ENCODE measurements at regions not wholly inside any gene's neighbourhood (a gene's known extent, or its start where the extent isn't known, plus 50 kb on each side); places are given as distances from the start of the nearest gene placed in this dataset.
"Not testable (repeated sequence)": the region's sequence is repeated elsewhere in the genome, so short reads cannot be mapped to it uniquely, and the experiment has no call there.

- H3K18ac ChIP-seq (ENCODE audit: extremely low read depth, low read length); H3K4me1 ChIP-seq (replicated peaks in 1 of 4; ENCODE audit: control insufficient read depth in 3 of 4, insufficient read depth in 4 of 4, low read length in 3 of 4); H2BK5ac ChIP-seq (ENCODE audit: low read depth, low read length); H3K79me2 ChIP-seq (ENCODE audit: control insufficient read depth in 1 of 2, insufficient read depth in 2 of 2, low read length in 2 of 2); H3K4me2 ChIP-seq (ENCODE audit: insufficient read depth in 1 of 2, low read depth in 2 of 2, low read length in 2 of 2); H4K20me1 ChIP-seq (replicated peaks in 1 of 2; ENCODE audit: control insufficient read depth in 1 of 2, insufficient read depth in 2 of 2, low read length in 2 of 2); FAIRE-seq; H3K27ac ChIP-seq (ENCODE audit: low read depth, low read length); H4K91ac ChIP-seq (replicated peaks; ENCODE audit: insufficient read length, low read length); H2BK12ac ChIP-seq (ENCODE audit: low read depth, low read length); H3K4ac ChIP-seq (replicated peaks; ENCODE audit: insufficient read length, low read depth, low read length); H3K79me1 ChIP-seq (ENCODE audit: low read depth, low read length); H4K5ac ChIP-seq (ENCODE audit: insufficient read length, low read depth, low read length); H2BK120ac ChIP-seq (replicated peaks; ENCODE audit: low read depth, low read length); H3K4me3 ChIP-seq (ENCODE audit: extremely low read depth in 1 of 4, insufficient read depth in 2 of 4, low read depth in 3 of 4, low read length in 4 of 4); H2BK15ac ChIP-seq (ENCODE audit: low read length); H2BK20ac ChIP-seq (ENCODE audit: low read length); H2AK5ac ChIP-seq (ENCODE audit: low read depth, low read length); H4K8ac ChIP-seq (ENCODE audit: extremely low read depth, insufficient read depth, low read length); H3K23me2 ChIP-seq (ENCODE audit: low read depth, low read length); POLR2A ChIA-PET (ENCODE audit: partially characterized antibody); H3K27me3 ChIP-seq (replicated peaks in 1 of 4; ENCODE audit: control insufficient read depth in 3 of 4, extremely low read depth in 1 of 4, insufficient read depth in 3 of 4, low read length in 3 of 4); H3K56ac ChIP-seq (replicated peaks; ENCODE audit: insufficient read length, low read depth, low read length); DNase-seq (ENCODE audit: low read depth in 1 of 2, low spot score in 2 of 2); H3K36me3 ChIP-seq (ENCODE audit: control insufficient read depth in 2 of 4, insufficient read depth in 4 of 4, low read length in 3 of 4); CTCF ChIA-PET (ENCODE audit: partially characterized antibody); H3K9me3 ChIP-seq (ENCODE audit: insufficient read depth in 2 of 2, low read depth in 1 of 2, low read length in 1 of 2); H3K23ac ChIP-seq (ENCODE audit: insufficient read length); H3K9ac ChIP-seq (replicated peaks in 1 of 4; ENCODE audit: extremely low read depth in 1 of 4, low read depth in 3 of 4, low read length in 3 of 4); H3K14ac ChIP-seq (ENCODE audit: insufficient read length); H2AFZ ChIP-seq (ENCODE audit: low read length): not testable (repeated sequence)
- WGBS, 2 experiments (ENCODE audit: extremely low coverage in 1 of 2, insufficient coverage in 1 of 2, insufficient read length in 1 of 2, insufficient replicate concordance in 2 of 2, low coverage in 1 of 2, low lambda C conversion rate in 2 of 2, missing lambda C conversion rate in 1 of 2), result no CpG with 5 or more reads among the region's 15 CpGs
Observed at GRCh38 chr9:42568530-42568929, 385.1 kb downstream of the SPATA31A6 start.

- H4K8ac ChIP-seq (ENCODE audit: extremely low read depth, insufficient read depth, low read length); H3K27ac ChIP-seq (ENCODE audit: low read depth, low read length); H3K4me1 ChIP-seq (replicated peaks in 1 of 4; ENCODE audit: control insufficient read depth in 3 of 4, insufficient read depth in 4 of 4, low read length in 3 of 4); H4K20me1 ChIP-seq (replicated peaks in 1 of 2; ENCODE audit: control insufficient read depth in 1 of 2, insufficient read depth in 2 of 2, low read length in 2 of 2); H3K23me2 ChIP-seq (ENCODE audit: low read depth, low read length); H3K27me3 ChIP-seq (replicated peaks in 1 of 4; ENCODE audit: control insufficient read depth in 3 of 4, extremely low read depth in 1 of 4, insufficient read depth in 3 of 4, low read length in 3 of 4); H4K5ac ChIP-seq (ENCODE audit: insufficient read length, low read depth, low read length); H3K79me1 ChIP-seq (ENCODE audit: low read depth, low read length); H3K4ac ChIP-seq (replicated peaks; ENCODE audit: insufficient read length, low read depth, low read length); H2AFZ ChIP-seq (ENCODE audit: low read length); H3K4me3 ChIP-seq (ENCODE audit: extremely low read depth in 1 of 4, insufficient read depth in 2 of 4, low read depth in 3 of 4, low read length in 4 of 4); H2BK5ac ChIP-seq (ENCODE audit: low read depth, low read length); H3K18ac ChIP-seq (ENCODE audit: extremely low read depth, low read length); H3K14ac ChIP-seq (ENCODE audit: insufficient read length); H3K9ac ChIP-seq (replicated peaks in 1 of 4; ENCODE audit: extremely low read depth in 1 of 4, low read depth in 3 of 4, low read length in 3 of 4); H2BK15ac ChIP-seq (ENCODE audit: low read length); POLR2A ChIA-PET (ENCODE audit: partially characterized antibody); H3K56ac ChIP-seq (replicated peaks; ENCODE audit: insufficient read length, low read depth, low read length); DNase-seq (ENCODE audit: low read depth in 1 of 2, low spot score in 2 of 2); H3K4me2 ChIP-seq (ENCODE audit: insufficient read depth in 1 of 2, low read depth in 2 of 2, low read length in 2 of 2); H2BK12ac ChIP-seq (ENCODE audit: low read depth, low read length); H3K23ac ChIP-seq (ENCODE audit: insufficient read length); H4K91ac ChIP-seq (replicated peaks; ENCODE audit: insufficient read length, low read length); CTCF ChIA-PET (ENCODE audit: partially characterized antibody); H3K9me3 ChIP-seq (ENCODE audit: insufficient read depth in 2 of 2, low read depth in 1 of 2, low read length in 1 of 2); H3K36me3 ChIP-seq (ENCODE audit: control insufficient read depth in 2 of 4, insufficient read depth in 4 of 4, low read length in 3 of 4); H2BK20ac ChIP-seq (ENCODE audit: low read length); H2AK5ac ChIP-seq (ENCODE audit: low read depth, low read length); H2BK120ac ChIP-seq (replicated peaks; ENCODE audit: low read depth, low read length); FAIRE-seq; H3K79me2 ChIP-seq (ENCODE audit: control insufficient read depth in 1 of 2, insufficient read depth in 2 of 2, low read length in 2 of 2): not testable (repeated sequence)
- WGBS, 2 experiments (ENCODE audit: extremely low coverage in 1 of 2, insufficient coverage in 1 of 2, insufficient read length in 1 of 2, insufficient replicate concordance in 2 of 2, low coverage in 1 of 2, low lambda C conversion rate in 2 of 2, missing lambda C conversion rate in 1 of 2), result 83% methylated on average over 4 of the region's 34 CpGs; no CpG with 5 or more reads in 1 of the 2 experiments
Observed at GRCh38 chr9:42568942-42569556, 385.6 kb downstream of the SPATA31A6 start.
